ENCODE measurements at regions not wholly inside any gene's neighbourhood (a gene's known extent, or its start where the extent isn't known, plus 50 kb on each side); places are given as distances from the start of the nearest gene placed in this dataset.

- no peak for TF ChIP-seq POLR2AphosphoS5 (IDR thresholded peaks at IDR 0.05)
- TF ChIP-seq EP300 (conservative IDR thresholded peaks at IDR 0.05; ENCODE audit: poor library complexity, severe bottlenecking): no peak
Measured at GRCh38 chr6:133802861-133803260, 86.1 kb upstream of the TCF21 start.

Data from neural cell (in vitro differentiated cells).